NCI-H2029 (cell line): ENCODE measurements at regions not wholly inside any gene's neighbourhood (a gene's known extent, or its start where the extent isn't known, plus 50 kb on each side); places are given as distances from the start of the nearest gene placed in this dataset.

ENCODE experiments used
- DNase-seq: peaks from one replicate; lab custom pipeline; 2025; lab: John Stamatoyannopoulos, UW

- no peak for DNase-seq
Measured at GRCh38 chr12:98352218-98352811, 163.1 kb upstream of the TMPO start.

DNA sequence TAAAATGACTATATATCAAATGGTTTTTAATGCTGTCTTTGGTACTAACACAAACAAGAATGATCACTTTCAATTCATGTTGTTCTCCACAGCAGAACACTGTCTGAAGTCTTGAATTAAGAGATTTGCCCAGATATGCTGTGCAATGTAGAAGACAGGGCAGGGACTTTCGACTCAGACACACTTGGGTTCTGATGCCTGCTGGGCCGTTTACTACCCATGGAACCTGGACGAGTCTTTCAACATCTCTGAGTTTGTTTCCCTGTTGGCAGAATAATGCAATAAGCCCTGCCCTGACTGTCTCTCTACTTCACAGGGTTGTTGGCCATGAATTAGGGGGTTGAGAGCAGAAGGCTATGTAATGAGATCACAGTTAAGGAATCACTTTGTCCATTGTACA, 162.6 kb upstream of the TMPO start:
- DNase-seq, result no peak

- no peak for DNase-seq
Measured at GRCh38 chr12:98354520-98355035, 160.8 kb upstream of the TMPO start.

DNA sequence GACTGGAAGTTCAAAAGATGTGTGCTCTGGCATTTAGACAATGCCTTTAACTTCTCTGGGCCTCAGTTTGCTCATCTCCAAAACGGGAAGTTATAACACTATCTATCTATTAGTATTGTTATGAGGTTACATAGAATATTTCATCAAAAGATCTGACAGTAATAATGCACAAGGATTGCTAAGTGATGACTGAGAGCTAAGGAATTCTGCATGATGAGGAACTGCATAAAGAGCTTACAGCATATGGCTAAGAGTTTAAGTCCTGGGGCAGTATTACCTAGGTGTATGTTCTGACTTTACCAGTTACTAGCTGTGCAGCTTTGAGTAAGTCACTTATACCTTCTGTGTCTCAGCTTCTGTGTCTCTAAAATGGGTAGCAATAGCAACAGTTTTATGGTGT, 160.1 kb upstream of the TMPO start:
- DNase-seq, result no peak

DNA sequence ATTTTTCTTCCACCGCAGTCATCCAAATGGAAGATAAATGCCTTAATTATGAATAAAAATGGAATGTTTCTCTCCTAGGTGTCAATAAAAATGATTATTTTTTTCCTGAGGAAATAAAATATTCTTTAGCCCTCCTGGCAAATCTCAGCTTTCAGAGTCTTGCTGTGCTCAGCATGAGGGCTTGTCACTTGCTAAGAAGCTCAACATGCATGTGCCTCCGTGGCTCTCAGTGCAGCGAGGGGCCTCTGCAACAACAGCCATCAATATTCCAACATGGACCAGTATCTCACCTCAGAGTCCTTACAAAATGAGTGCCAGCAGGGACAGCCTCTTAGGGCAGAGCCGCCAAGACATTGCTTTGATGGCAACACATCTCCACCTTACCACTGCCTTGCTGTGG, 159.5 kb upstream of the TMPO start:
- DNase-seq, result no peak

GRCh38 chr12:98358144-98358543, 157.2 kb upstream of the TMPO start:
- no peak for DNase-seq

DNA sequence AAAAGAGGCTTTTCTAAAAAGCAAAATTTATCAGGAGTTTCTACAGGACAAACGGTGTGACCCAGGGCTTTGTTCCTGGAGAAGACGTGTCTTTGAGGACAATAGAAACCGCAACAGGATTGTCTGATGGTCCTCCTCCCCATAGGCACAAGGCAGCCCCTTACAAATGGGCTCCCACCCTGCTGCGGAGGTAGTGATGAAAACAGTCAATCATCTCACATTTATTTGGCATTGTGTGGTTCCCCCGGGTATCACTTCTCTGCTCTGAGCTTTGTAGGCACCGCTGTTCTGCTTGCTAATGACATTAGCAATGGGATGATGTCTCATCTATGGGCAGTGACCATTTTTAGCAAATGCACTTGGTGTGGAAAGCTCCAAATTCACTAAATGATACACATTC, 155.5 kb upstream of the TMPO start:
- no peak for DNase-seq

- no peak for DNase-seq
Measured at GRCh38 chr12:98360401-98360800, 155.0 kb upstream of the TMPO start.

DNA sequence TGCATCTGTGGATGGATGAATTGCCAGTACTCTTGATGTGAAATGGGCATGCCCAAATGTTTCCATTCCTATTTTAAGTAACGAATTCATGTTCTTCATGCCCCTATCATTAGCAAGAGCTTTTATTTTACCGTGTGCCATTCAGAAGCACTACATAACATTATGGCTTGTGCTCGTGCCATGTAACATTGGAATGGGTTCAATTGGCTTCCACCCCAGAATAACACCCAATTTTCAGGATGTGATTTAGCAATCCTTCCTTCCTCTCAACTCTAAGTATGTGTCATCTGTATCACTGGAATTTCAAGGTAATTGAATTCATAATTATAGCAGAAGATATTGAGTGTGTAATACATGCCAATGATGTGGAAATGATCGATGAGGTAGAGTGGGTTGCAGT, 145.8 kb upstream of the TMPO start:
- DNase-seq, result no peak

- DNase-seq, result no peak
Measured at GRCh38 chr12:98370976-98371375, 144.4 kb upstream of the TMPO start.

DNA sequence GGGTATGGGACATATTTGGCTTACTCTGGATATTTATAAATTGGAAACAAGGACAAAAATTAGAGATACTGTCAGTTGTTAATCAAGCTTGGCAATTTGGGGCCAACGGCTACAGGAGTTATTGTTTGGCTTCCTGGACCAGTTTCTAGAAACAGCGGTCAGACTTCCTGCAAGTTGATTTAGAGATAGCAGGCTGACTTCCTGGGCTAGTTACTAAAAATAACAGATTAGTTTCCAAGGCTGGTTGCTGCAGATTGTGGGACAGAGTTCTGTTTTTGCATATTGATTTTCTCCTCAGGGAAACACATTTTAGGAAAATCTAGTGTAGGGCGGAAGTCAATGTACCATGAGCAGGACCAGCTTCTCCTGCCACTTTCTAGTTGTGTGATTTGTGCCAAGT, 144.0 kb upstream of the TMPO start:
- DNase-seq, result no peak

DNA sequence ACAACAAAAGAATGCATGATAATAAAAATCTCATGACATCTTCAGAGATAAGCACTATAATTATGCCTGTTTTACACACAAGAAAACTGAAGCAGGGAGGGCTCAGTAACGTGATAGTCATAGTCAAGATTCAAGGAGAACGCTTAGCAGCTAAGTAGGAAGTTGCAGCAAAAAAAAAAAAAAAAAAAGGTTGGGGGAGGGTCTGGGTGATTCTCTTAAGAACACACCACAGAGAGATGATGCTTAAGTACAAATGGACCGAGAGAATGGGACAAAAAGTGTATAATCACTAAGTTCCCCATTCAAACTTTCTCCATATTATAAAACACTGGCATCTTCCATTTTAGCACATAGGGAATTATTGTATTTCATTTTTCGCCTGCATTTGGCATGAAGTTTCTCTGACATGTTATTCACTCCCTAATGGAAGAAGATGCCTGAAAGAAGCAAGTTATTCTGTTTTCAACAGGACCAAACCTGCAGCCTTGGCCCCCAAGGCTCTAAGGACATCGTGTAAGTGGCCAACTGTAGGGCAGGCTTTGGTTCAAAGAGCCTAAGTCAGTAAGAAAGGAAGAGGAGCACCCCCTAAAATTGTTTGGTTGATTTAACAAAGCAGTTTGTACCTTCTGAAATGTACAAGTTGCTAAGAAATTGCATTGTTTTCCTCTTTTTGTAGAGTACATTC, 142.9 kb upstream of the TMPO start:
- DNase-seq, result no peak

GRCh38 chr12:98373025-98373554, 142.3 kb upstream of the TMPO start:
- DNase-seq, result peak; percentile 69

DNA sequence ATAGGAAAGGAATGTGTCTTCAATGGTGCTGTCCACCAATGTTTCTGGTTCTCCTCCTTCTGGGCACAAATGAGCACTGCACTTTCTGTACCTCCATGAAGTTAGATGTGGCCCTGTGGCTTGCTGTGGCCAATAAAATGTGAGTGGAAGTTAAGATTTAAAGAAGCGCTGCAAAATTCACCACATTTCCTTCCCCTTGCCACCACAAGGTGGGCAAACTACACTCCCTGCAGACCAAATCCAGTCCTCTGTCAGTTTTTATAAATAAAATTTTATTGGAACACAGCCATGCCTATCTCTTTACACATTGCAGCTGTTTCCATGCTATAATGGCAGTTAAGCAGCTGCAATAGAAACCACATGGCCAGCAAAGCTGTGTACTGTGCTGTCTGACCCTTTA, 141.4 kb upstream of the TMPO start:
- DNase-seq, result no peak

DNA sequence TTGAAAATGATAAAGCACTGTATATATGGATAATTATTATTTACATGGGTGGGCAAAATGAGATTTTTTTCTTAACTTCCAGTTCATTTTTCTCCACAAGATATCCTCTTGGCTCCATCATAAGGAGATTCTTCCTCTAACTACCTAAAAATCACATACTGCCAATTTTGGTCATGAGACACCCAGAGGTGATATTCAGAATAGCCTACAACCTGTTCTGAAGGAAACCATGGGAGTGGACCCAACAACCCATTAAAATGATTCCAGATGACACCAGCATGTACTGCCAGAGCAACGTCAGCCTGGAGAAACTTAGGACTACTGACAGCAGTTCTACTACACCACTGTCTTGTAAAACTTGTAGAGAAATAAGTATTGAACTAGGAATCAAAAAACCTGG, 136.3 kb upstream of the TMPO start:
- no peak for DNase-seq

GRCh38 chr12:98385641-98386040, 129.7 kb upstream of the TMPO start:
- no peak for DNase-seq

- DNase-seq, result no peak
Measured at GRCh38 chr12:98387444-98387843, 127.9 kb upstream of the TMPO start.

DNA sequence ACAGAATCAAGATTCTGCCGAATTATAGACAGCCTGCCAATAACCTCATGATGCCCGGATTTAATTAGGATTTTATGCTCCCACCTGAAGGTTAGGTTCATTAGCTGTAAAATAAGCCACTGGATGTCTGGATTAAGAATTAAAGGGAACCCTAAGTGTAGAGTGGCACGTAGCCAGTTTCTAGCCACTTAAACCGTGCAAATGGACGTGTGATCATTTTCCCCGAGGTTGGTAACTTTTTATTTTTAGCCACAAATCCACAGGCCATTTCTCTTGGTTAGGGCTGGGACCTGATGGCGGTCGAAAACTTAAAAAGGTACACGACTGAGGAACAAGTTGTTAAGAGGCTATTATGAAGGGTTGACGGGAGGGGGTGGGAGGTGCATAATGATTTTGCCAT, 127.3 kb upstream of the TMPO start:
- no peak for DNase-seq

GRCh38 chr12:98389593-98389992, 125.8 kb upstream of the TMPO start:
- no peak for DNase-seq

GRCh38 chr12:98397323-98398105, 117.9 kb upstream of the TMPO start:
- DNase-seq, result peak; percentile 74

DNA sequence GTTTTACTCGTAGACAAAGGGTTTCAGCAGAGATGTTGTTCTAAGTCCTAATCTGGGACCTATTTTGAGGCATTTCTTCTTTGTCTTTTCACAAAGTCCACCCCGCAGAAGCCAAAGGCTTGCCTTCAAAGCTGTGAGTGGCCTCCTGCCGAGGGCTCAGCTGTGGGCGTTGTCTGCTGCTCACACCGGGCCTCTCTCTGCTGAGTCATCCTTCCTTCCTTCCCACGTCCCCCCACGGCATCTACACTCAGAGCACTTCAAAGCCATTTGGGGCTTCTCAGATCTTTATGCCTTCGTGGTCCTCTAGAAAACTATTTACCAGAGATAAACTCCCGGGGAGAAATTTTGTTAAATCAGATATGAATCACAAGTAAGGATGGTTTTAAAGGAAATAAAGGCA, 115.9 kb upstream of the TMPO start:
- DNase-seq, result no peak

DNA sequence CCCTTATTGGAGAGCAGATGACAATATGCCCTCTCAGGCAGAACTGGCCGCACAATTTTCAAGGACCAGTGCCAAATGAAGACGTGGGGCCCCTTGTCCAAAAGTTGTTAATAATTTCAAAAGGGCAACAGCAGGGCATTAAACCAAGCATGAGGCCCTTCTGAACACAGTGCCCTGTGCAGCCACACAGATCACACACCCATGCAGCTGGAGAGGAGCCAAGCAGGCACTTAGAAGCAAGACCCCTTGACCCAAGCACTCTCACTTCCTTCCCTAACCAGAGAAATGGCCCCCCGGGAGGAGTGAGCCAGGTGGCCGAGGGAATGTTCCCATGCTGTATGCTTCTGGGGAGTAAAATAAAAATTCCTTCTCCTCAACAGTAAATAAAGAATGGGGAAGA, 114.0 kb upstream of the TMPO start:
- DNase-seq, result no peak

GRCh38 chr12:98402091-98402490, 113.3 kb upstream of the TMPO start:
- DNase-seq, result no peak
